HepG2 (cell line): ENCODE measurements at regions not wholly inside any gene's neighbourhood (a gene's known extent, or its start where the extent isn't known, plus 50 kb on each side); places are given as distances from the start of the nearest gene placed in this dataset.

ENCODE experiments used
- AKNA ChIP-seq: sonication (generic); formaldehyde crosslinking; IDR thresholded peaks from 2 replicates; pipeline ENCODE4 v1.4.0; 2020; ENCODE audit warnings: missing genetic modification reagents, borderline replicate concordance
- FOXO4 ChIP-seq: sonication (generic); formaldehyde crosslinking; conservative IDR thresholded peaks from 2 replicates; pipeline ENCODE4 v1.8.1; 2023; ENCODE audit warnings: missing genetic modification reagents
- MAFF ChIP-seq: IDR thresholded peaks from 2 replicates; pipeline ENCODE4 v1.6.1; 2011; ENCODE audit warnings: low read depth, low read length, improper control_type of control experiment
- ZNF552 ChIP-seq: sonication (generic); formaldehyde crosslinking; IDR thresholded peaks from 2 replicates; pipeline ENCODE4 v1.9.0; 2022; ENCODE audit warnings: missing genetic modification reagents, mild to moderate bottlenecking, borderline replicate concordance
- ZNF580 ChIP-seq: IDR thresholded peaks from 2 replicates; pipeline ENCODE4 v1.6.1; 2016; ENCODE audit warnings: low read depth, borderline replicate concordance
- ZNF607 ChIP-seq: sonication (generic); formaldehyde crosslinking; IDR thresholded peaks from 2 replicates; pipeline ENCODE4 v1.5.1; 2020; ENCODE audit warnings: missing genetic modification reagents, mild to moderate bottlenecking, borderline replicate concordance
- ZNF644 ChIP-seq: IDR thresholded peaks from 2 replicates; pipeline ENCODE4 v1.6.1; 2016; ENCODE audit warnings: low read depth
- ZNF670 ChIP-seq: sonication (generic); formaldehyde crosslinking; IDR thresholded peaks from 2 replicates; pipeline ENCODE4 v1.8.0; 2022; ENCODE audit warnings: mild to moderate bottlenecking, missing genetic modification reagents, borderline replicate concordance
- ZNF704 ChIP-seq: sonication (generic); formaldehyde crosslinking; IDR thresholded peaks from 2 replicates; pipeline ENCODE4 v1.8.1; 2023; ENCODE audit warnings: mild to moderate bottlenecking, inconsistent platforms, moderate library complexity, missing genetic modification reagents, borderline replicate concordance
- ZSCAN20 ChIP-seq: sonication (generic); formaldehyde crosslinking; IDR thresholded peaks from 2 replicates; pipeline ENCODE4 v1.4.0; 2020; ENCODE audit warnings: missing genetic modification reagents, mild to moderate bottlenecking, borderline replicate concordance

GRCh38 chr5:15124461-15124860 lies 252.9 kb upstream of the ANKH start (continued):
- TF ChIP-seq ZNF580 (CRISPR knock-in tag) (no peak), ZNF552 (CRISPR knock-in tag) (no peak), FOXO4 (no peak), ZNF607 (CRISPR knock-in tag) (no peak), ZNF644 (CRISPR knock-in tag) (no peak), ZSCAN20 (CRISPR knock-in tag) (no peak), MAFF (peak; percentile 70; the same call in 1 of the 2 replicates), AKNA (no peak), ZNF670 (CRISPR knock-in tag) (no peak), ZNF704 (CRISPR knock-in tag) (no peak)
